GM18870 (cell line): ENCODE measurements at regions not wholly inside any gene's neighbourhood (a gene's known extent, or its start where the extent isn't known, plus 50 kb on each side); places are given as distances from the start of the nearest gene placed in this dataset.

Experiments
- ATAC-seq: cut with Tn5 transposase; IDR thresholded peaks from one replicate; pipeline ENCODE4 v1.9.1; 2021; ENCODE audit warnings: moderate library complexity; ENCODE audit not compliant: unreplicated experiment

DNA sequence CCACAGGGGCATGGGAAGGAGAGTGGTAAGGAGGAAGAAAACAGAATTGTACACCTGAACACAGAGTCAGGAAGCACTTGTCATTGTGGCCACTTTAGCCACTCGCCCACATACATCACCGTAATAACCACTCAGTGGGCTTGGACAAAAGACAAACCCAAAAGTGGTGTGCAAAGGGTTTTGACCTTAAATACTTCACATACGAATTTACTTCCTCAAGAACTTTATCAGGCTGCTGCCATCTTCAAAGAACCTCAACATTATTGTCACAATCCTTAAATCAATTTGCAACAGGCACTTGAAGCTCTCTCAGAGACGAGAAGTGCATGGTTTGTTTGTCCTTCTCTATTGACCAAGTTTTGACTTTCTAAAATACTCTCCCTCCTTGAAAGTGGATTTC, 187.3 kb upstream of the EGLN3 start:
- no peak for ATAC-seq

DNA sequence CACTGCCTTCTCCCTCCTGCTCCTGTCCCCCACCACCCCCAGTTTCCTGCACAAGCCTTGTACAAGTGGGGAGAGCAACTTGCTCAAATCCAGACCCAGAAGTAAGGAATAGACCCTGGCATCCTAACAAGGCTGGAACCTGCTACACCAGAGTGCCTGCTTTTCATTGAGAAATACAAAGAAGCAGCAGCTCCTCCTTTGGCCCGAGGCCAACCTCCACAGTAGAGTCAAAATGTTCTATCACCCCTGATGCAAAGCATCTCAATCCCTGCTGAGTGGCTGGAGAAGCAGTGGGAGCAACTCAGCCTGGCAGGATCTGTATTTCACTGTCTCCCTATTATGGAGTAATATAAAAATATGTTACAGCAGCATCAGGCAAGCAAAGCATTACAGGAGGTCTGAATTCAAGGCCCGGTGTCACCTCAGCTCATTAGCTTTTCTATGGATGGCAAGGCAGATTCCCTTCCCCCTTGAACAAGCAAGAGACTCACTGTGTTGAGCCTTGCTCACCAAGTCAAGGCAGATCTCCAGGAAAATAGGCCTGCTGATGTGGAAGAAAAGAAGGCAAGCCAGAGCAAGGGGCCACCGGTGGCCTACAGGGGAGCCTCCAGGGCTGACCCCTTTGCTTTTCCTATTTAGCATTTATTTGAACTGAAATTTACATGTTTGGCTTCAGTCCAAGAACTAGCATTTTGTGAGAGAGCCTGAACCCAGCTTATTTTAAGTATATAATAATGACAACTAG, 186.3 kb upstream of the EGLN3 start:
- no peak for ATAC-seq

DNA sequence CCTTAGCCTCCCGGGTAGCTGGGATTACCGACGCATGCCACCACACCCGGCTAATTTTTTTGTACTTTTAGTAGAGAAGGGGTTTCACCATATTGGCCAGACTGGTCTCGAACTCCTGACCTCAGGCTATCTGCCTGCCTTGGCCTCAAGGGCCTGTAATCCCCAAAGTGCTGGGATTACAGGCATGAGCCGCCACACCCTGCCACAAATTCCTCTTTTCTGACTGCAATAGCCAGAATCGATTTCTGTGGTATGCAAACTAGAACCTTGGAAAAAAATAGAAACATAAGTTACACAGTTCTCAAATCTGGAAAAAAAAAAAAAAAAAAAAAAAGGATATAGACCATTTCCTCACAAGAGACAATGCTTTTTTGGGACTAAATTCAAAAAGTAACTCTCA, 184.6 kb upstream of the EGLN3 start:
- ATAC-seq: no peak

DNA sequence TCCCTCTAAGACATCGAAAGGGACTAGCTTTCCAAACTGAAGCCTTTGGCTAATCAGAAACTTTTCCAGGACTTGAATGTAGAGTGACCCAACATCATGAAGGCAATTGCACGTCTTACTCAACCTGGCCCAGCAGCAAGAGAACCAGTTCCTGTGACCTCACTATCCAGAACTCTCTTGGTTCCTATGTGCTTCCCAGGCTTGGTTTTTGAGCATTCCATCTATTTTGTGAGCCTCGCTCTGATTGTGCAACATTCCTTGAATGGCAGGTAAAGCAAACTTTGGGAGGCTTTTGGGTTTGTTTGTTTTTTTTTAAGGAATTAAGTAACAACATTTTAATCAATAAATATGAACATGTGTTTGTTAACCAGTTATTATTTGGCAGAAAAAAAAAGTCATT, 183.6 kb upstream of the EGLN3 start:
- ATAC-seq: no peak

DNA sequence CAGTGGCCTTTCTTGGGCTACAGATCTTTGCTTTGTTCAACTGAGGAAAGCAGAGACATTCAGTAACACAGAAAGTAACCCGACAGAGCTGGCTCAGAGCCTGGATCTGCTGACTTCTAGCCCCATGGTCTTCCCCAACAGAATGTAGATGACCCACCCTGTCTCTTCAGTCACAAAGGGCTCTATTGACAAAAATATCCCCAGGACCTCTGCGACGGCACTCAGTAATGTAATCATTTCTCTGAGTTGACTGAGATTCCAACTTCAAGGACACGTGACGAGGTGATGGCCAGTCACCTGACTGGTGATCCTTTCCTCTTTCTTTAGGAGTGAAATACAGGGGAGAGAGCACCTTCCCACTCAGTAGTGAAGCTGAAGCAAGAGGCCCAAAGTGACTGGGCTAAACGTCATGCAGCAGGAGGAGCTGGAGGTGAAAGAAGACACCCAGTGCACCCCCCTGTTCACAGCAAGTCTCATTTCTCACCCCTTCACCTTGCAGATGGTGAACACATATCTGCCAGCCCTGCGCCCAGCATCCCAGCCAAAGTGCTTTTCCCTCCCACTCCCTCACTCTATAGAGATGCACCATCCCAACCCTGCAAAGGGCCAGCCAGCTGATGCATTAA, 179.2 kb upstream of the EGLN3 start:
- no peak for ATAC-seq

DNA sequence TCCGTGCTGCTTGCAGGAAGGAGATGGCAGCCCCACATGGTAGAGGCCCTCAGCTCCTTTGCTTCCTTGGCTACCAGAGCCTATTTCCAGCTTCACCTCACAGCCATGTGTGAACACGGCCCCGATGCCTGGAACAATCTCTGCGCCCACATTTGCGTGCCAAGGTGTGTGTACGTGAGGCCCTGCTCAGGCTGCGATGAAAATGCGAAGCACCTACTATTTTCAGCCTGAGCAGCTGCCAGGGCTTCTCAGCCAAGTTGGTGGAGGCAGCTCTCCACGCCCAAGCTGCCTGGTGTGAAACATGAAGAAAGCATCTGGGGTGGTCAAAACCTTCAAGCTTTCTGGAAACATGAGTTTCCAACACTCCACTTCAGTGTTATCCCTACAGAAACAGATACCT, 177.8 kb upstream of the EGLN3 start:
- no peak for ATAC-seq

DNA sequence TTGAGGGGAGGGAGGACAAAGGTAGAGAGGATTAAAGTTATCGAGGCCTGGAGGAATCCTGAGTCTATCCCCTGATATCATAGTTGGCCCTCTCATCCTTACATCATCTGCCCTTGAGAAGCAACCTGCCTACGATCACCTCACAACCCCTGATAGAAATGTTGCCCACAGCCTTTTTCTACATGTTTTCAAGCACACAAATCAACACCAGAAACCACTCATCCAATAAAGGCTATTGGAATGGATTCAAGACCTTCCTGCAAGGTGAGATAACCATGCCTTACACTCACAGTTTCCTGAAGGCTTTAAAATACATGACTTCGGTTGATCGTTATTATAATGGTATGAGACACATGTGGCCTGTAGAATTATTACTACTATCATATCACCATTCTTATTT, 175.7 kb upstream of the EGLN3 start:
- ATAC-seq: no peak

DNA sequence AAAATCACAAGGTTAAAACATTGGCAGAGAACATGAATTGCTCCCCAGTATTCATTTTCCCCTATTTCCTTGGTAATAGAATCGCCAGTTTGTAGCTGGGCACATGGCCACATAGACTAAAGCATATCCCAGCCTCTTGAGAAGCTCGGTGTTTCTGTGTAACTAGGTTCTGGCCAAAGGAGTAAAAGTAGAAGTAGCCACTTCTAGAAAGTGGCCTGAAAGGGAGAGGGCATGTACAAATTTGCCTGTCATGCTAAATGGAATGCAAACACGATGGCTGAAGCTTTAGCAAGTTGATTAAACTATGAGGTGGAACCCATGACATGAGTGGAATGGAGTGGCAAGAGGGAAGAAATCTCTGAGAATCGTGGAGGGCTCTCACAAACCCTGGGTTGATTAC, 173.7 kb upstream of the EGLN3 start:
- no peak for ATAC-seq

DNA sequence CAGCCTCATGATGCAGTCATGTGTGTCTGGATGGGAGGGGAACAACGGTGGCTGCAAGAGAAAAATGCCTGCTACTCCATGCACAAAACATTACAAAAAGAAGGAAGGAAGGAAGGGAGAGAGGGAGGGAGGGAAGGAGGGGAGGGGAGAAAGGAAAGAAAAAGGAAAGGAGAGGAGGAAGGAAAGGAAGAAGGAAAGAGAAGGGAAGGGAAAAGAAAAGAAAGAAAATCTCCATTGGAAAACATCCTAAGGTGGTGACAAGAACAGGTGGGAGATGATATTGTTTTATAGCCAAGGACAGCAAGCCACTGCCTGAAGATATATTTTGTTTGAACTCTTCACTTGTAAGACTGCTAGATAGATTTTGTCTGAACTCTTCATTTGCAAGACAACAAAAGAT, 171.8 kb upstream of the EGLN3 start:
- ATAC-seq: no peak

DNA sequence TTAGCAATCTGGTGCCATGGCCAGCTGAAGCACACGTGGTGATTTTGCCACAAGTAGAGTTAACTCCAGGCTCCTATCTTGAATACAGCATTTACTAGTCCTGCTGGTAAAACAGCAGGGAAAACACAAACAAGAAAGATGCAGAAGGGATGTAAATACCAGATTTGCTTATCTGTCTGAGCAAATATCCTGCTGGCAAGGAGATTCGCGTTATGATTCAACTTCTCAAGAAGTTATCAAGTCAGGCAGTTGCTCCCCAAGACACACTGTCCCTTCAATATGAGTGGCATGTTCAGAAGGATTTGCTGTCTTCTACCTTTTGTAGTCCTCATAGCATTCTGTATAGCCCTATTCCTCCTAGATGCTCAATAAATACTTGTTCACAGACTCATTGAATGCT, 171.2 kb upstream of the EGLN3 start:
- no peak for ATAC-seq

DNA sequence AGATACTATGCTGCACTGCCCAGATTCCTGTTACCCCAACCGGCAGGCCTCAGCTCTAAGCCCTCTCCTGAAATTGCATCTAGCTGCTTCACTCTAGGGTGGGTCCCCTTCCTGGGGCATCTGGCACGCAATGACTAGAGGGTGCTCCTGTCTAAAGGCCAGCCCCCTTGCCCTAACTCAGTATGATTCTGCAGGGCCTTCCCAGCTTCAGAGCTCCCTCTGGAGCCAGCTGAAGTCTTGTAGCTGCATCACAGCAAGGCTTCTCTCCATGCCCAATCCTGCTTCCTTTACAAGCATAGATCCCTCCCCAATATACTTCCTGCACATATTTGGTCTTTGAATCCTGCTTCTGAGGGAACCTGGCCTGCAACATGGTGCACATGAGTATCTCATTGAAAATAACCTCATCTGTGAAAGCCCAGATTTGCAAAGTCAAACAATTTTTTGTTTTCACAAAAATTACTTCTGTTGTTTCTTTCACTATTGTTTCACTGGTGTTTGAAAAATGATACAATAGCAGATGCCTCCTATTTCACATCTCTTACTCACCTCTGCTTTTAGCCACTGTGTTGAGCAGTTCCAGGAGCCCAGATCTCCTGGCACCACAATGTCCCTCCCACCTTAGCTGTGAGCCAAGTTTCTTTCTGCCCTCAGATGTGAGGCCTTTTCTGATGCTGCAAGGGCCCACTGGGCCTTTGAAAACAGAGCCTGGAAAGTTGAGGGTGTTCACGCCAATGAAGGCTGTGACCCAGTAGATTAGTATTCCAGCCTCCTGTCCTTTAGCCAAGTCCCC, 169.5 kb upstream of the EGLN3 start:
- no peak for ATAC-seq

DNA sequence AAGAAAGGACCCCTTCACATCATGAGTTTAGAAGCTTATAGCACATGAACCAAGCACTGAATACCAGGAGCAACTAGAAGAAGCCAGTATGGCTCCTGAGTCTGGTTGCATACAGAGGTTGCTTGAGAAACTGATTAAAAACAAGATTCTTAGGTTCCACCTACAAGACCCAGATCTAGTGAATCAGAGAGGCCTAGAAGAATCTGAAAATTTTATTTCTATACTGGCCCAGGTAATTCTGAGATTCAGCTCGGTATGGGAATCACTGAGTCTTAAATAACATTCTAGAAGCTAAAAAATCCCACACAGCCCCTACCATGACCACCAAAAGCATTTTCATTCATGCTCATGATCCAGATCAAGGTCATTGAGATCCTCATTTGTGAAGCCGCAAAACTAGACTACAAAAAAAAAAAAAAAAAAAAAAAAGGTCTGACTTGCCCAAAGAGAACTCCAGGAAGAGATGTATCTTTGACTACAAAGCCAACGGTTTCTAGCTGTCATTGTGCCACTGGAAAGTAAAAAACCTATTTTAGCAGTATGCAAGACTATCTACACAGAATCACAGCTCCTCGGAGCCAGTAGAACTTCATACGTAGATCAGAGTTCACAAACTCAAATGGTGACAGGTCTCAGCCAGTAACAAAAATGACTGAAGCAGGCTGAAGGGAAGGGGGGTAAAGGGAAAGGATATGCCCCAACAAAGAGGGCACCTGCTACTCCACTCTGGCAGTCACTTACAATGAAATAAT, 168.4 kb upstream of the EGLN3 start:
- ATAC-seq: no peak

DNA sequence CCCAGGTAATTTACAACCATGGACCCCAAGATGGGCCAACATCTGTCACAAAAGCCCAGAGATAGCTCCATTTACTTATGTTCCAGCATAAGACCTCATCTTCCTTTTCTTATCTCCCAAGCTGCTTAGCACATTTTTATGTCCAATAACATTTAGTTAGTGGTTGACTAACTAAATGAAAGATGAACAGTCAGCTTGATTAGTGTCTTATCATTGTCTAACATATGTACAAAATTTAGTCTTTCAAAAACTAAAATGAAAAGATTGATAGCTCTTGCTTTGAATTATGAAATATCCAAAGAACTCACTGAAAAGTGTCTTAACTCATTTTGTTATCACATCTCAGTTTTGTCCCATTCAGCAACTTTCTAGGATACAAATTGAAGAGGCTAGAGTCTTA, 163.1 kb upstream of the EGLN3 start:
- no peak for ATAC-seq

DNA sequence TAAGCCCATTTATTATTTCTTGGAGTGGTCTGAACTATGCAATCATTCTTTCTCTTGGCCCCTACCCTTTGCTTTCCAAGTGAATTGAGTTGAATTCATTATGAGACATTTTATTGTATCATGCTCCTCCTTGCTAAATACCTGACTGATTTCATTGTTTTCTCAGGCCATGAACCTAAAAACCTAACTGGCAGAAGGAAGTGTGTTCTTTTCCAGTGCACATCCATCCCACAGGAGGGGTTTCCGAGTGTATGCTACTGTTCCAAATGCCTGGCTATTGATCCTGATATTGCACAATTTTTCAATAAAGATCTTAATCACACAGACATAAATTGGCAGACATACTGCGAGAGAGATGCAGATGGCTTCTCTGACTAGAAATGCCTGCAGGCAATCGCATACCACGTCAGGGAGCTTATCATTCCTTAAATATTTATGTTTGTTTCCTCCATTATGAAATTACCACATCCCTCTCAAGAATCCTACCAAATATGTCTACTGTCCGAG, 162.2 kb upstream of the EGLN3 start:
- no peak for ATAC-seq

DNA sequence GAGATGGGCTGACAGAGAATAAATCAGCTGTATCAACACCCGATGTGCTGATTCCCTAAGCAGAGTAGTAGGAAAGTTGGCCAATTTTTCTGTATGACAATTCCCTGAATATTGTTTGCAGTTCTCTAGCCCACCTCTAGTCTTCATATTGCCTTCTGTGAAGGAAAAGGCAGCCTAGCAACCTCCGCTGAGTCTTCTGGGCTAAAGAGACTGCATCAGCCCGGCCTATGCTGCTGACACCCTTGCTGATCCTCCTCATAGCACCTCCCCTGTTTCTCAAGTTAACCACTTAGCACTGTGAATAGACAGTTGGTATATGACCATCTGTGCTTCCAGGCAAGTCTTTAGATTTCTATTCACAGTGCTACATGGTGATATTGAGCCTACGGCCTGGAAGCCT, 161.1 kb upstream of the EGLN3 start:
- no peak for ATAC-seq

DNA sequence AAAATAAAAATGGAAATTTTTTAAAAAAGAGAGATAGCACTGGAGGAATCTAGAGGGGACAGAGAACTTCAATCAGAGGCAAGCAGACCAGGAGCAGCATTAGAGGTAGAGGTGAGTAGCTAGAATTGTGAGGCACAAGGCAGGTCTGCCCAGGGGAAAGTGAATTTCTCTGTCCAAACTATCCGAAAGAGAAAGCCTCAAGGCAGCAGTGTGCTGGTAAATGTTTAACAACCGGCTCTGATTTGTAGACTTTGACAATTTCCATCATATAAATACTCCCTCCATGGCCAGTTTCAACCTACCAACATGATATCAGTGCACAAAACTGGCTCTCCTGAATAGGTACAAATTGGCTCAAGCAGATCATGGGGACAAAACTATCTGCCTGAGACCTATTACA, 160.6 kb upstream of the EGLN3 start:
- no peak for ATAC-seq

DNA sequence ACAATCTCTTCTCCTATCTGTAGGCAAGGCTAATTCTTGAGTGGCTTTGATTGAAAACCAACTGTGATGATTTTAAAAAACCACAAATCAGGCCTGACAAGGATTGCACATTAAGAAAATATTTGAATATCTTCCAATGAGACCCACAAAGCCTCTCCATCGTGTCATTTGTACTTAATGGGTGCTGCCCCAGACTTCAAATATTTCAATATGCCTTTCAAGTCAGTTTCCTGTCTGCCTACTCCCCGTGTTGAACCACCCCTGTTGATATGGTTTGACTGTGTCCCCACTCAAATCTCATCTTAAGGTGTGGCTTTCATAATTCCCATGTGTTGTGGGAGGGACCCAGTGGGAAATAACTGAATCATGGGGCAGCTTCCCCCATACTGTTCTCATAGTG, 159.7 kb upstream of the EGLN3 start:
- no peak for ATAC-seq

DNA sequence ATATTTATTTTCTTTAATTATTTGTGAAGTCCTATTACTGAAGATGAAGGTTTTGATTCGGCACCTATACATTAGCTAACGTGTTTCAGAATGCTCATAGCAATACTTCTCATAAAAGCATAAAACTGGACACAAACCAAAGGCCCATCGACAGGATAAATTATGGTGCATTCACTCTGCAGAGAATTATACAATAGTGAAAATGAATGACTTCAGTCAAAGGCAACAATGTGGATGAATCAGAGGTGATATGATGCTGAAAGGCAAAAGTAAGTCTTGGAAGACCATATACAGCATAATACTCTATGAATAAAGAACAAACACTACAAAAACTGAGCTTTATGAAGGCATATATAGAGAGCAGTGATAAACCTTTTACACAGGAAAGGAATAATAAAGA, 156.6 kb upstream of the EGLN3 start:
- no peak for ATAC-seq

DNA sequence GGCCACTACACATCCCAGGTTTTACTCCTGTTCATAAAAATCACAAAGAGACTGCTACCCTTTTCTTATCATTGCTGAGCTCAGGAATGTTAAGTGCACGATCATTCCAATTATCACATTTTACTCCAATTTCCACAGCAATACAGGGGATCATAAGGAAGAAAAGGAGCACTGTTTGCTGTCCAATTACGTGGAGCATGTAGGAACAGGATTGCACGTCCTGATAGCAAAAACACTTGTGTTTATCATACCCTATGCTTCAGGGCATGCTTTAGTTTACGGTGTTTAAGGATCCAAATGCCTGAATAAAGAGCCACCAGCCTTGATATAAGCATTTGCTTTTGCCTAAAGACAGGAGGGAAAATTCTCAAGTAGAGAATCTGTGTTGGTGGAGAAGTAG, 155.4 kb upstream of the EGLN3 start:
- no peak for ATAC-seq

DNA sequence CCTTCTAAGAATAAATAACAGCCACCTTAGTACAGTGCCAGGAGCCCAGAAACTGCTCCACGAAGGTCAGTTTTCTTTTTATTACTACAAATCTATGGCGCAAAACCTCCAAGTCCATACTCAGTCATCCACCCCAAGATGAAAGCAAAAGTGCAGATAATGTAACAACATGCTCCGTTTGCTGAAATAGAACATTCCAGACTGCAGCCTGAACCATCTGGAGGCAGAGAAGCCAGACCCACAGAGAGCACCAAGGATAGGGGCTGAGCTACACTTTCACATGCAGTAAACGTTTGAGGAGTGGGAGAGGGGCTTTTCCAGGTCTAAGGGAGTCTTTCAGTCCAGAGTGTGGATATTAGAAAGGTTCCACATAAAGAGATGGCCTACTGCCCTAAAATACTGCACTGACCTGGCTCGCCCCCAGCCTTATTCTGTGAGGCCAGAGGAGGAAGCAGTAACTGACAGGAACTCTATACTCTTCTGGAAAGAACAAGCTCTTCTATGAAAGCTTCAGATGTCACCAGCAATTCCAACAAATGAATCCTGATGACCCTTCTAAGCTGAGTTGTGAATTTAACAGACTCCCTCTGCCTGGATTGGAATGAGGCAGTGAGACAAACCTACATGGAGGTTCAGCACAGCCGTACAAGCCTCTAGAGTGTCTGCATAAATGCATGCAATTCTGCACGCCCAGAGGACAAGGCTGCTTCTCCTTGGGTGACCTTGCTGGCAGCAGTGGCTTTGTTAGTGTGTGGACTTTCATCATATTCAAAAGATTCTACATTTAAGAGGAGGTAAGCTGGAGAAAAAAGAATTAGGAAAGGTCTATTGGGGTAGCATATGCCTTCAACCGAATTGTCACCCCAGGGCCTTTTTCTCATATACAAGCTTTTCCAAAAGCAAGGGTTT, 153.9 kb upstream of the EGLN3 start:
- no peak for ATAC-seq
